ENCODE measurements at regions not wholly inside any gene's neighbourhood (a gene's known extent, or its start where the extent isn't known, plus 50 kb on each side); places are given as distances from the start of the nearest gene placed in this dataset.

DNA sequence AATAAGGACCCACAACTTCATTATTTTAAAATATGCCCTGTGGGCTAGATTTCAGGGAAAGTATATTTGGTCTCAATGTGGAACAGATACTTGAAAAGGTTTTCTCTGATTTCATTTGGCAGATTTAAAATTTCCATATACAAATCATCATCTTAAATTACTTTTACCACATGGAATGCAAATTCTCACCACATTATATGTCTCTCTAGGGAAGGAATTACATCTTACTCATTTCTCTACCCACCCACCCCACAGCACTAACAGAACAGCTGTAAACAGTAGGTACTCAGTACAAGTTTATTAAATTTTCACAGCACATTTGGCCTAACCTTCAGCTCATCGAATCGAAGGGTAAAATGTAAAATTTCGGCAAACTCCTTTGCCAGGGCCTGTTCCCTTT is 104.0 kb downstream of the CYRIA start:
- DNase-seq = no peak

DNA sequence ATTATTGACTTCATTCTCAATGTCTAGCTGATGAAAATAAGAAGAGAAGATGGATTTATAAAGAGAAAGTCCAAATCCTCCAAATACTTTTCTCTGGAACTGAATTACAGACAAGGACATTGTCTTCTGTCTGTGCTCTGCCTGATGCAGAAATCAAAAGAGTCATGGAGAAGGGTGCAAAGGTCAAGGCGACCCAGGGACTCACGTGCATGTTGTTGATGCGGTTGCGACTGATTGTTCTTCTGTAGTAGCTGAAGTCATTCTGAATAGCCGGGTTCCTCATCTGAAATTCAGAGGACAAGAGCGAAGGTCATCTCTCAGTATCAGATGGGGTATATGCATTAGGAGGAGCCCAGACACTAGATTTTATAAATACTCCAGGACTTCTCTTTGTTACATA is 104.4 kb downstream of the CYRIA start:
- no peak for DNase-seq

DNA sequence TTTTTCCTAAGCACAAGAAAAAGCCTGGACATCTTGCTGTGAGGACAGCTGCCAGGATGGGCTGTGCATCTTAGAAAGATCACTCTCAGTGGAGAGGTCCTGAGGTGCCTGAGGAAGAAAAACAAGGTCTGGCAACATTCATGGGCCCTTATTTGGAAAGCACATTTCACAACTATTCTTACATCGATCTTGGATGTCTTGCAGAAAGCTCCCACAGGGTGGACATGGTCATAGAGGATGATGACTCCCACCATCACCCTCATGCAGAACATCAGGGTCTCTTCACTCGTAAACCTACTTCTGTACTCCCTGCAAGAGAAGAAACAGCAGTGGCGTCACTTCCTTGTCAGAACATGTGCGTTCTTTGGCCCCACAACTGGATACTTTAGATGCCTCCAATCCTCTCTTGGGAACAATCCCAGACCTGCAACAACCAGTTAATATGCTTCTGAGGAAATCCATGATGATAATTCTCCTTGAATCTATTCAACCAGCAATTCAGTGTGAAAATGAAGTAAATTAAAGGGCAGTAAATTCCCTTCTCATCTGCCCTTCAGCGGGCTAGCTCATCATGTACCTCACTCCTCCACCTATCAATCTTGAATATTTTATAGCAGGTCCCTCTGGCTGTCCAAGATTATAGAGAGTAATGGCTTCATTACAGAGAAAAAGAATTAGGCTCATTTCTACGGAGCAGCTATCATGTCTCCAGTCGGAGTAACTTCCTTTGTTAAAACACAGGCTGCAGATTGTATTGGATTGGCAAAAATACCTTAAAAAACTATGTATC is 106.2 kb downstream of the CYRIA start:
- DNase-seq = no peak

DNA sequence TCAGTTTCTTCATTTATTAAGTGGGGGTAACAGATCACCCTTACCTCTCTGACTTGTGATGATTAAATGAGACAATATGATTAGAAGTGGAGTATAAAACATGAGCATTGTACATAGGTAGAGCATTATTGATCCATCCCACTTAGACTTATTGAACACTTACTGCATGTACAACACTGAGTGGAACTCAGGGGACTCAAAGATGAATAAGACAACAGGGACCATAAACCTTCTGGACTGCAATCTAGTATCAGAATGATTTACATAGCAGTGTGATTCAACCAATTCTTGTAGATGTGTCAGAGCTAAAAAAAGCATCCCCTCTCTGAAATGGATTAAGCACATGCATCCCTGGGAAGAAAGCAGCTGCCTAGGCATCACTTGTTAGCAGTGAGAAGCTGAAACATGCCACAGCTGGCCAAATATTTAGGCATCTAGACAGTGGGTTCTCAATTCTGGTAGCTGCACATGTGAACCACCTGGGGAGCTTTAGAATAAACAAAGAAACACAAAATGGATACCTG is 111.5 kb downstream of the CYRIA start:
- DNase-seq = no peak

DNA sequence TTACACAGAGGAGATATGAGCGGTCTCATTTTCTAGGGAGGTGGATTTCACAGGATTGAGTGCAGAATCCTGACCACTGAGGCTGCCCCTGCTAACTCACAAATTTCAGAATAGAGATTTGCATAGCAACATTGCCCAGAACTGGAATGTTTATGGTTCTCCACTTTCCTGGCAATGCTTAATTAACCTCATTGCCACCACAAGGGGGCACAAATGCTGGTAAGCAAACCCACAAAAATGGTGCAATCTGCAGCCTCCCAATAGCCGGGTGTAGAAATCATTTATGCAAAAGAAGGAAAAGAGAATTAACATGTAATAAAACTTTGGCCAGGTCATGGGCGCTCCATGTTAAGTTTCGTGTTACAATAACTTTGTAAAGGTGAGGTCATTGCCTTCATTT is 112.4 kb downstream of the CYRIA start:
- peak in 1 of 5 experiments; percentile 27 for DNase-seq

DNA sequence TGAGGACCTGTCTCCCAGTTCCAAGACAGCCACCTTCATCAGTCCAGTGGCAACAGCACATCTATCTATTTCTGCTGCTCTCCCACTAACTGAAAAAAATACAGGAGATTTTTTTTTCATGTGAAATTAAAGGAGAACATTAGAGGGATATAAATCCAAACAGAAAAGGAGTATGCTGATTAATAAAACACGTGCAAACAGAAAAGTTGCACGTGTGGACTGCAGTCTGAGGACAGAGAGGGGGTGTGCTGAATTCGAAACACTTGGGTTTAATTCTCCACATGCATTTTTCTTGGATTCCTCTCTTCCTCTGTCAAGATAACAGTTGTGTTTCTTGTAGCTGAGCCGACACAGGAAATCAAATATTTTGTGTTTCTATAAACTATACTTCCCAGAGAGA is 113.4 kb downstream of the CYRIA start:
- DNase-seq = no peak

DNA sequence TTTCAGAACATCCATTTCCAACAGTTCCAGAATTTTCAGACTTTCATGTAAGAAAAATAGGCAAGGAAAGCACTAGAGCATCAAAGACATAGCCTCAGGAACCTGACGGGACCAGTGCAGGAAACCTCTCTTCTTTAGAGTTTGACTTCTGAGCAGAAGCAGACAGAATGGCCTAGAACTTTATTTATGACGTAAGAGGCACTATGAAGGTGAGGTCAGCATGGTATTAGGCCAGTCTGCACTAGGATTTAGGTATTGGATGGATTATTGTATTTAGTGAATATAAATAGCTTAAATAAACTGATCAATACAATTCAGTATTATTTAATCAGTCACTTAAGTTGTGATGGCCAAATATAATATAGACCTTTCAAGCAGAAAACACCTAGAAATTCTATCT is 117.6 kb downstream of the CYRIA start:
- no peak for DNase-seq

DNA sequence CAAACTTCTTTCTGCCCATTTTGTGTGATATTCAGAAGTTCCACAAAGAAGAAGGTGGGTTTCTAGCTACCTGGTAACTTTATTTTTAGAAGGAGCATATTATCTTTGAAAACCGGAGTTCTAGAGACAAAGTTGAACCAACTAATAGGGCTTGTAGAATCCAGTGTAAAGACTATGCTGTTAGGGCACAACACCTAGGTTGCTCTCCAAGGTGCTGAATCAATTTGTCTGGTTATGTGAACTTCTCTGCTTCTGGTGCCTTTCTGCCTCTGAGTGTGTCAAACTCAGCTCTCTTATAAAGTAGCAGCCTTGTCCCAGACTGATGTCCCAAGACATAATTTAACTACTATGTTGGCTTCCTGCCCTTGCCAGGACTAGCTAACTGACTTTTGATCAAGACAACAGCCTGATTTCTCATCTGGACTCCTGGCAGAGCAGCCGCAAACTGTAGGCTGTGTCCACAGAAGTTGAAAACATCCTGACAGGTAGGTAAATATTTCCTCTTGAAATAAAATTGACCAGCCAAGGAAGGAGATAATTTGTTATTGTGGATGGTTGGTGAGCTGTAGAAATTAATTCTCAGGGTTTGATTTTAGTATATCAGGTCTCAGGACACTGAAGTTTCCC is 119.4 kb downstream of the CYRIA start:
- DNase-seq = peak in 1 of 5 experiments; percentile 38

DNA sequence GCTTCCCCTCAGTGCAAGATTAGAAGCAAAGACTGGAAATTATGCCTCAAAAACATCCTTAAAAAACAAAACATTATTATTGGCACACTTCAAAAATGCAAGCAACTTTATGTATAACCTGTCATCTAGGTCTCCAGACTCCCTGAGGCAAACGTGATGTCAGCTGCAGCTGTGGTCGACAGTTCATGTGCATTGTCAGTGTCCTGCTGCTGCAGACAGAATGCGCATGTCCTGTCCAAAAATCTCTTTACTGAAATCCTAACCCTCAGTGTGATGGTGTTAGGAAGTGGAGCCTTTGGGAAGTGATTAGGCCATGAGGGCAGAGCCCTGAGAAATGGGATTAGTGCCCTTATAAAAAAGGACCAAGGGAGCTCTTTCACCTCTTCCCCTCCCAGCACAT is 126.9 kb downstream of the CYRIA start:
- no peak for DNase-seq

DNA sequence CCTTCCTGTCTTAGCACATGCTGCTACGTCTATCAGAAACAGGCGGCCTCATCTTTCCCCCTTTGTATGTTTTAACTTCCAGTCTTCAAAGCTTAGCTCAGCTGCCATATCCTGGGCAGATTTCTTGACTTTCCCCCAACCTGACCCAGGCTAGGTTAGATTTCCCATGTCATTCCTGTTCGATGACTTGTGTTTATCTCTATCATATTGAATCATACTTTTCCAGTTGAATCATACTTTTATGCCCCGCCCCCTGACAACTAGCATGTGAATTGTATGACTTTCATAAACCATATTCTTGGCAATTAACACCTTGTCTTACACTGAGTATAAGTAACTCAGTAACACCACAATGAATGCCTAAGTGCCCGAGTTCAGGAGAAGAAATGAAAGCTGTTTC is 128.3 kb downstream of the CYRIA start:
- DNase-seq = no peak

DNA sequence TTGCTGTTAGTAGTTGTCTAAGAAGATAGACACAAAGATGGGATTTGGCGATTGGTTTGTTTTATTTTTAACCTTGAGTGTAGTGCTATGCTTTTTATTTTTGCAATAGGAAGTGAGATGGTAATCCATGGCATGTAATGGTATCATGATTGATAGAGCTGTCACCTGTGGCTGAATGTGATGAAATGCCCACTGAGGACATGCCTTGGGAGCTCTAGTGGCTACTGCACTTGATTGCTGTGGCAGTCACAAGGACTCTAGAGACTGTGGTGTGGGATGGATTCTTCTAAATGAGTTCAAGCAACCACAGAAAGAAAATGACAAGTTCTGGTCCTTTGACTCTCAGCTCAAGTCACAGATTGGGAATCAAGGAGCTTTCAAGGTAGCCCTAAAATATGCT is 139.4 kb downstream of the CYRIA start:
- no peak for DNase-seq

DNA sequence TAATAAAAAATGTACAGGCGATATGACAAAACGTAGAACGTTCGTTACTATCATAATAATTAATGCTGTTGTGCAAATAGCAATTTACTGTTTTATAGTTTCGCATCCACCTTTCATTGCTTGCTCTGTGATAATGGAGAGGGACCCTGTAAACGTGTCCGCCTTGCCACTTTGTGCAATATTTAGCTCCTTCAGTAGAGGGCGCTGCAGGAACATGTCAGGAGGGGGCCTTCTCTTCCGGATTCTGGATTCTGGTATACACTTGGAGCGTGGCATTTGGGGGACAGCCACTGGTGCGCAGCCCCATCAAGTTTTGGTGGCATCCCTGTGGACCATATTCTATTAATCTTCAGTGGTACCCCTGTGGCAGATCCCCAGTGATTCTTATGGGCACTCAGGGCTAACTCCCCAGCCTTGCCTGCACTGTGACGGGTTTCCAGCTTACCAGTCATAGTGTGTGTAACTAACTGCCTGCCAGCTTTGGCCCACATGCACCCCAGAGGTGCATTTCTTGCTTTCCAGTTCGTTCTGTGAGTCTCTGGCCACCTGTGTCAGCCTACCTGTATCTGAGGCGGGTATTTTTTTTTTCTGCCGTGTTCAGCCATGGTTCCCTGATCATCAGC is 140.3 kb downstream of the CYRIA start:
- DNase-seq = peak in 1 of 5 experiments; percentile 26

DNA sequence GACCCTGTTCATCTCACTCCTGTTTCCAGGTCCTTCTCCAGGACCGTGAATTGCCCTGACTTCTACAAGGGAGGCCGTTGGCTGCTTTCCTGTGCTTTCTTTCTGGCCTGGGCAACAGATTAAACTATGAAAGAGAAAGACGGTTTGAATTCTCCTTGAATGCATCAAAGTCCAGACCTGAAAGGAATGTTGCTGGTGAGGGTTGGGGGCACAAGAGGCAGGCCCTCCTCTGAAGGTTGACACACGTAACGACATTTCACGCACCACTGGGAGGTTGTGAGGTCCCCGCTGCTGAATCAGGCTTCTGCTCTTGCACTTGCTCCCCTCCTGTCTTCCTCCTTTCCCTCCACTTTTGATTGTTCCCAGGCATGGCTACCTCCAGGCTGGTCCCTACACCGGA is 141.9 kb downstream of the CYRIA start:
- no peak for DNase-seq

DNA sequence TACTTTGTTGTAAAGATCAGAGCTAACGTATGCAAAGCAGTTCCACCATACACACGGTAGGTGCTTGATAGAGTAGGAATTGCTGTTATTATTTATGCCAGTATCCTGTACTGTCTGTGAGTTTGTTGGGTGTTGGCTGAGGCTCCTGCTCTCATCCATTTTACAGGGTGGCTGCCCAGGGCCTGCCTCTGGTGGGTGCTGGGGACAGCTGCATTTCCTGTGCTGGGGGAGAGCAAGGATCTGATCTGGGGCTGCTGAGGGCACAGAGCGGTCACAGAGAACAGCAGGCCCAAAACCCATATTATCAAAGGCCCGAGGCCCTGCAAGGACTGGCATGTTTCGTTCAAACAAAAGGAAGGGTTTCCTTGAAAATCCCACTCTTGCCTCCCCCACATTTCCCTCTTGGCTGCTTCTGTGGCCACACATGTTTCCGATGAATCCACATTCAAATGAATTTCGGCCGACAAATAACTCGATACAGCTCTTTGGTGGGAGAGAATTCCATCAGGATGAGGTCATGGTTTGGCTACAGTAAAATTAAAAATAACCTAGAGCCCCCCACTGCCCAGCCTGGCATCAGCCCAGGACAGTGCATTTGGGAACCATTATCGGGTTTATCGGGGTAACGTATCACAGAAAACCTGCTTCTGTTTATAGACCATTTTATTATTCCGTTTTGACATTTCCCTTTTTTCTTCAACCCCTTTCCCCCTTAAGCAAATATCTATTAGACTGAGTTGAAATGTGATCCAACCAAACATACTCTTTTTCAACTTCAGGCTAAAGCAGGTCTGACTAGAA is 143.4 kb downstream of the CYRIA start:
- no peak for DNase-seq

DNA sequence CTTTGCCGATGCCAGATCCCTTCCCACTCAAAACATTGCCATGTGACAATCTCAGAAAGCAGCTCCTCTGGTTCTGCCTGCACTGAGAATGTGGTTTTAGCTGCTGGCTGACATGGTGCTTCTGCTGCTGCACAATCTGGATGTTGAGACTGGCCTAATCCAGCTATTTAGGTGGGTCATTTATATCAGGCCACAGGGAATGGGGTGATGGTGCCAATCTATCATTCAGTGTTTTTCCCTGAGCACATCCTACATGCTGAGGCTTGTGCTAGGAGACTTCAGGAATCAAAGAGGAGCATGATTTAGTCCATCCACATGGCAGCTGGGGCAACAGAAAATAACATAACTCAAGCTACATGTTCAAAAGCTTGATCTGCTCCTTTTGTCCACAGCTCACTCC is 144.7 kb downstream of the CYRIA start:
- DNase-seq = no peak

DNA sequence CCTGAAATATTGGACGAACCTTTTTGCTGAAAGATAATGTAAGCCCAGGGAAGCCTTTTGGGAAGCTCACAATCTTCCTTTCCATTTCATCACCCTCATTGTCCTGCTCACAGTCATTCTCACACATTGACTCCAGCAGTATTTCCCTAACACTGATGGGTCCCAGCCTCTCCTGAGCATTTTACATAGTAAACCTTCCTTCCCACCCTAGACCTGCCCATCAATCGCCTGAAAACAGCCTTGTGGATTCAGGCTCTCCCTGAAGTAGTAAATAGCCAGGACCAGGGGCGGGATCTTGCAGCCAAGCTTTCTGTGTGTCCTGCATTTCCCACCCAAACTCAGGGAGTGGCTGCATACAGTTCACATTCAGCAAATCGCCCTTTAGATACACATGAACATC is 149.9 kb downstream of the CYRIA start:
- no peak for DNase-seq

DNA sequence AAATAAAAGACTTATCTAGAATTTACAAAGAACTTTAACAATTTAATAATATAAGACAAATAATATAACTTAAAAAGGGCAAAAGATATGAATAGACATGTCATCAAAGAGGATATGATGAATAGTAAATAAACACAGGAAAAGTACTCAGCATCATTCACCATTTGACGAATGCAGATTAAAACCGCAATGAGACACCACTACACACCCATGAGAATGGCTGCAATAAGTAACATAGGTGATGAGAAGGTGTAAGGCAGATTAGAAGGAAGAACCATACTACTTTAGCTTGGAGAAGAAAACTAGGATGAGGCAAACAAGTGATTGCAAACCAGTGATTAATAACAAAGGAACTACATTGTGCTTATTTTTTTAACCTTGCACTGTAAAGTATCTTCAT is 152.0 kb downstream of the CYRIA start:
- DNase-seq = no peak

DNA sequence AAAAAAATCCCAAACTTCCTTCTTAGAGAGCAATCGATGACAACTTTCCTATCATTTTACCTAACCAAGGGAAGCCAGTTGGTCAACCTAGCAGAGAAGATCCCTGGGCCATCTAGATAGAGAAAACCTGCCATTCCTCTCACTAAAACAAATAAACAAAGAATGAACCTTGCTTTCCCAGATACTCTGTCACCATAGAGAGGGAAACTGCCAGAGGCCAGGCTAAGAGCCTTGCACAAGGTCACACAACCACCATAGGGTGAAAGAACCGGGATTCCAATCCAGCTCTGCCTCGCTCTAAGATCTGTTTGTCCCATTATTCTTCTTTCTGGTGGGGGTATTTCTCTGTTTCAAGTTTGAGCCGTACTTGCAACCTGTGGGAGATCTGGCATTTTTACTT is 154.6 kb downstream of the CYRIA start:
- no peak for DNase-seq

DNA sequence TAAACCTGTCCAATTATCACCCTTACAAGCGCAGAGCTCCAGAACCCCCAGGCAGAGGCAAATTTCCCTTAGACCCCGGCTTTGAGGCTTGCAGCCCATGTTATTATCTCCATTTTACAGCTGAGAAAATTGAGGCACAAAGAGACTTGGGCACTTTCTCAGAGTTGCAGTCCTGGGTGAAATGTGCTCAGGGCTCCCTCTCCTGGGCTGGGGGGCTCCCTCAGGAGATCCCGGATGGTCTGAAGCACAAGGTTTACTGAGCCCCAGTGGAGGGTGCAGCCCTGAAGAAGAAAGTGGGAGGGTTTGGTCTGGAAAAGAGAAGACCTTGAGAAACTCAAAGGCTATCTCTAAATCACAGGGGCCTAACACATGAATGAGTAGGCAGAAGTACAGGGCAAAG is 156.6 kb downstream of the CYRIA start:
- no peak for DNase-seq

DNA sequence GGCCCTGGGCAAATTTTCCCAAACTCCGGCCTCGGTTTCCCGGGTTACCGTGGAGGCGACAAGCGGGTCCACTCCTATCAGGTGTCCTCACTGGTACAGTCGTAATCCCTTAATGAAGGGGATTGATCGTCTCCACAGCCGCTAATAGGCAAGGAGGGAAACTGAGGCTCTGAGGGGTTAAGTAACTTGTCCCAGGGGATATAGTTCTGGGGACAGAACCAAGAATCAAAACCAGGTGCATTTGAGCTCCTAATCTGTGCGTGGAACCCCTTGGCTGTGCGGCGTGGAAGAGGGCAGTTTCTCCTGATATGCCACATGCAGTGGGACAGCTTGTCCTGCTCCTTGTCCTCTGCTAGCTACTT is 157.2 kb downstream of the CYRIA start:
- DNase-seq = no peak

DNA sequence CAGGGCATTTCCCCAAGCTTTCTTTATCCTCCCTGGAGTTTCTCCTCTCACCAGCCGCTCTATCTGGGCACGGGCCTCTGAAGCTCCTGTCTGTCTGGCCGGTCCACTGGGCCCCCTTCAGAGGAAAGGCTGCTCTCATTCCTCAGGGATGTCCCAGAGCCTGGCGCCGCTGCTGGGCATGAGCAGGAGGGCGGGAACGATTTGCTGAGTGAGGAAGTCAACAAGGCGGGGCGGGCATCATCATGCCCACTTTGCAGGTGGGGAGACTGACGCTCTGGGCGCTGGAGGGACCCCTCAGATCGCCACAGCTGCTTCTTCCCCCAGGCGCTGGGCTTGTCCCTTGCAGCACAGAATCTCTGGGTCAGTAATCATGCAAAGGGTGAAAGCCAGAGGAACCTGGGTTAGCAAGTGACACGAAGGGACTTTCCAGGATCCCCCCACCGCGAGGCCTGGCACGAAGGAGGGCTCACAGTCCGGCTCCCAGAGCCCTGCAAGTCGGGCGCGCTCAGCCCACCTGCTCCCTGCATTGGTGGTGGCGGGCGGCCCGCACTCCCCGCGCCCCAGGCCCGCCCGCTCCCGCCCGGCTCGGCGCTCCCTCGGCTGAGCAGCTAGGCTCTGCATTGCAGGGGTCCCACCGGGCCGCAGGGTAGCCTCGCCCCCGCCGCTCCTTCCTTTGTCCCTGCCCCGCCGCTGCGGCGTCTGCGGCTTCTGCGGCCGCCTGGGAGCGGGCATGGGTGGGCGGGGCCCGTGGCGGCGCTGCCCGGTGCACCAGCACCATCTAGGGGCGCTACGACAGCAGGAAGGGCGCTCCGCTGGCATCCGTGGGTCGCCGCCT is 157.8 kb downstream of the CYRIA start:
- DNase-seq = peak in 1 of 5 experiments; percentile 1

DNA sequence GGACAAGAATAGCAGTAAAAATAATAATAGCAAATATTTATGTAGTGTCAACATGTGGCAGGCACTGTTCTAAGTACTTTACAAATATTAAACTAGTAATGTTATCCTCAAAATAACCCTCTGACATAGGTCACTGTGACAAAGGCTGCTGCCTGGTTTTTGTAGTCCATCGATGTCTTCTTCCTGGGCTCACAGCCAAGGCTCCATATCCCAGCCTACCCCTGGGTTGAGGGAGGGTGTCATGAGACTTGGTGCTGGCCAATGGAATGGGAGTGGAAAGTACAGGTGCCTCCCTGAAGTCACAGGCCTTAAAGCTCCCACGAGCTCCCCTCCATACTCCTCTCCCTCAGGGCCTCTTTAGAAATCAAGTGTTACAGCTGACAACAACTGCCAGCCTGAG is 159.3 kb downstream of the CYRIA start:
- no peak for DNase-seq

Data from T-helper 2 cell (primary cell).